Neural cell (in vitro differentiated cells): ENCODE measurements at regions not wholly inside any gene's neighbourhood (a gene's known extent, or its start where the extent isn't known, plus 50 kb on each side); places are given as distances from the start of the nearest gene placed in this dataset.

Experiments
- H2AFZ ChIP-seq: fragments of 200-600, 300-800 bp; sonication (generic), shearing (Covaris generic); 2 replicates; pipeline ENCODE4 v1.6.0; 2014; ENCODE audit warnings: low read depth, mild to moderate bottlenecking, antibody characterized with exemption, low read length, moderate library complexity
- H3F3A ChIP-seq: fragments of 200-600 bp; shearing (Covaris generic); 2 replicates; pipeline ENCODE4 v1.6.1; 2016; ENCODE audit warnings: mild to moderate bottlenecking, moderate library complexity, mixed read lengths, antibody characterized with exemption, low read length; ENCODE audit not compliant: insufficient read depth, poor library complexity, severe bottlenecking
- H3K27ac ChIP-seq: fragments of 200-600, 300-800 bp; sonication (generic), shearing (Covaris generic); 2 replicates; pipeline ENCODE4 v1.5.1; 2014; ENCODE audit warnings: mild to moderate bottlenecking, low read length, moderate library complexity
- H3K27me3 ChIP-seq: fragments of 300-800, 200-600 bp; sonication (generic), shearing (Covaris generic); 2 replicates; pipeline ENCODE4 v1.6.0; 2014; ENCODE audit warnings: mild to moderate bottlenecking, low read depth, low read length, moderate library complexity; ENCODE audit not compliant: insufficient read depth
- H3K36me3 ChIP-seq: fragments of 300-800, 200-600 bp; sonication (generic), shearing (Covaris generic); 2 replicates; pipeline ENCODE4 v1.5.1; 2014; ENCODE audit warnings: mild to moderate bottlenecking, antibody characterized with exemption, low read length, moderate library complexity; ENCODE audit not compliant: insufficient read depth
- H3K4me2 ChIP-seq: fragments of 300-800, 200-600 bp; sonication (generic), shearing (Covaris generic); 2 replicates; pipeline ENCODE4 v1.6.0; 2014; ENCODE audit warnings: mild to moderate bottlenecking, low read length
- H3K4me3 ChIP-seq: fragments of 300-800, 200-600 bp; sonication (generic), shearing (Covaris generic); 2 replicates; pipeline ENCODE4 v1.5.1; 2014; ENCODE audit warnings: mild to moderate bottlenecking, low read length, moderate library complexity
- H3K79me2 ChIP-seq: fragments of 200-600 bp; shearing (Covaris generic); replicated peaks from 2 replicates; pipeline ENCODE4 v1.6.0; 2014; ENCODE audit warnings: mild to moderate bottlenecking, low read length, moderate library complexity; ENCODE audit not compliant: insufficient read depth
- H3K9ac ChIP-seq: fragments of 300-800, 200-600 bp; sonication (generic), shearing (Covaris generic); 2 replicates; pipeline ENCODE4 v1.6.1; 2016; ENCODE audit warnings: mild to moderate bottlenecking, low read length, mixed read lengths
- H3K9me2 ChIP-seq: fragments of 200-600 bp; shearing (Covaris generic); 2 replicates; pipeline ENCODE4 v1.6.1; 2016; ENCODE audit warnings: mild to moderate bottlenecking, low read length, mixed read lengths; ENCODE audit not compliant: insufficient read depth
- H3K9me3 ChIP-seq: fragments of 200-600, 300-800 bp; sonication (generic), shearing (Covaris generic); 2 replicates; pipeline ENCODE4 v1.6.1; 2016; ENCODE audit warnings: mild to moderate bottlenecking, mixed run types, low read length, moderate library complexity, mixed read lengths
- H4K20me1 ChIP-seq: fragments of 200-600 bp; shearing (Covaris generic); 2 replicates; pipeline ENCODE4 v1.6.1; 2016; ENCODE audit warnings: mild to moderate bottlenecking, mixed run types; ENCODE audit not compliant: insufficient read depth
- EP300 ChIP-seq: fragments of 450-650 bp; conservative IDR thresholded peaks from 2 replicates; pipeline ENCODE4 v1.6.1; 2014; ENCODE audit warnings: antibody characterized with exemption, mild to moderate bottlenecking, moderate library complexity; ENCODE audit not compliant: poor library complexity, severe bottlenecking
- EZH2 ChIP-seq: fragments of 200-600, 300-800 bp; shearing (Covaris generic), sonication (generic); IDR thresholded peaks from 2 replicates; pipeline ENCODE4 v1.6.1; 2014; ENCODE audit warnings: antibody characterized with exemption, low read length, borderline replicate concordance, mild to moderate bottlenecking; ENCODE audit not compliant: insufficient read depth, poor library complexity, severe bottlenecking
- MXI1 ChIP-seq: fragments of 450-650 bp; conservative IDR thresholded peaks from 2 replicates; pipeline ENCODE4 v1.6.1; 2014; ENCODE audit warnings: antibody characterized with exemption, mild to moderate bottlenecking; ENCODE audit not compliant: poor library complexity, severe bottlenecking
- POLR2AphosphoS5 ChIP-seq: IDR thresholded peaks from 2 replicates; pipeline ENCODE4 v1.6.1; 2012
- RAD21 ChIP-seq: fragments of 450-650 bp; conservative IDR thresholded peaks from 2 replicates; pipeline ENCODE4 v1.6.1; 2014; ENCODE audit warnings: antibody characterized with exemption, mild to moderate bottlenecking, moderate library complexity
- SMC3 ChIP-seq: fragments of 450-650 bp; conservative IDR thresholded peaks from 2 replicates; pipeline ENCODE4 v1.6.1; 2014; ENCODE audit warnings: antibody characterized with exemption, mild to moderate bottlenecking, moderate library complexity; ENCODE audit not compliant: poor library complexity
- TAF1 ChIP-seq: IDR thresholded peaks from 2 replicates; pipeline ENCODE4 v1.6.1; 2012; ENCODE audit warnings: low read depth
- TF ChIP-seq, protein P1 (sequence below): fragments of 450-650 bp; IDR thresholded peaks from 2 replicates; pipeline ENCODE4 v1.5.1; 2014; ENCODE audit warnings: antibody characterized with exemption, mild to moderate bottlenecking, moderate library complexity; ENCODE audit not compliant: poor library complexity, severe bottlenecking
- TF ChIP-seq, protein P2 (sequence below): IDR thresholded peaks from 2 replicates; pipeline ENCODE4 v1.6.1; 2012; ENCODE audit warnings: borderline replicate concordance

DNA sequence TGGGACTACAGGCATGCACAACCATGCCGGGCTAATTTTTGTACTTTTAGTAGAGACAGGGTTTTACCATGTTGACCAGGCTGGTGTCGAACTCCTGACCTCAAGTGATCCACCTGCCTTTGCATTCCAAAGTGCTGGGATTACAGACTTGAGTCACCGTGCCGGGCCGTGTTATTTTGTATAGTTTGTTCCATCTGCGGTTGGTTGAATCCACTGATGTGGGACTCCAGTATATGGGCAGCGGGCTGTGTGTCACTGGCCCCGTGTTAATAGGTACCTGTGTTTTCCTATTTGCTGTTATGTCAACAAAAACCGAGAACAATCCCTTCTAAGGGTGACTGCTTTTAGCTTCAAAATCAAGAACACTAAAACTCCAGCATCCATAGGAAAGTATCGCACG lies 297.6 kb upstream of the PITRM1 start:
- Histone ChIP-seq H3K4me2 (no peak overlapping the region), H3K9ac (no peak overlapping the region), H2AFZ (no peak overlapping the region), H3K79me2 (no peaks in the 10 kb centered on the region), H4K20me1 (no peaks in the 10 kb centered on the region), H3K27ac (no peak overlapping the region), H3K27me3 (no peaks in the 10 kb centered on the region), H3K9me3 (no peaks in the 10 kb centered on the region), H3F3A (no peaks in the 10 kb centered on the region), H3K9me2 (no peaks in the 10 kb centered on the region), H3K4me3 (no peak overlapping the region), H3K36me3 (no peaks in the 10 kb centered on the region)
- TF ChIP-seq MXI1, result no peak
- TF ChIP-seq, protein P1, sequence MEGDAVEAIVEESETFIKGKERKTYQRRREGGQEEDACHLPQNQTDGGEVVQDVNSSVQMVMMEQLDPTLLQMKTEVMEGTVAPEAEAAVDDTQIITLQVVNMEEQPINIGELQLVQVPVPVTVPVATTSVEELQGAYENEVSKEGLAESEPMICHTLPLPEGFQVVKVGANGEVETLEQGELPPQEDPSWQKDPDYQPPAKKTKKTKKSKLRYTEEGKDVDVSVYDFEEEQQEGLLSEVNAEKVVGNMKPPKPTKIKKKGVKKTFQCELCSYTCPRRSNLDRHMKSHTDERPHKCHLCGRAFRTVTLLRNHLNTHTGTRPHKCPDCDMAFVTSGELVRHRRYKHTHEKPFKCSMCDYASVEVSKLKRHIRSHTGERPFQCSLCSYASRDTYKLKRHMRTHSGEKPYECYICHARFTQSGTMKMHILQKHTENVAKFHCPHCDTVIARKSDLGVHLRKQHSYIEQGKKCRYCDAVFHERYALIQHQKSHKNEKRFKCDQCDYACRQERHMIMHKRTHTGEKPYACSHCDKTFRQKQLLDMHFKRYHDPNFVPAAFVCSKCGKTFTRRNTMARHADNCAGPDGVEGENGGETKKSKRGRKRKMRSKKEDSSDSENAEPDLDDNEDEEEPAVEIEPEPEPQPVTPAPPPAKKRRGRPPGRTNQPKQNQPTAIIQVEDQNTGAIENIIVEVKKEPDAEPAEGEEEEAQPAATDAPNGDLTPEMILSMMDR, result no peak

DNA sequence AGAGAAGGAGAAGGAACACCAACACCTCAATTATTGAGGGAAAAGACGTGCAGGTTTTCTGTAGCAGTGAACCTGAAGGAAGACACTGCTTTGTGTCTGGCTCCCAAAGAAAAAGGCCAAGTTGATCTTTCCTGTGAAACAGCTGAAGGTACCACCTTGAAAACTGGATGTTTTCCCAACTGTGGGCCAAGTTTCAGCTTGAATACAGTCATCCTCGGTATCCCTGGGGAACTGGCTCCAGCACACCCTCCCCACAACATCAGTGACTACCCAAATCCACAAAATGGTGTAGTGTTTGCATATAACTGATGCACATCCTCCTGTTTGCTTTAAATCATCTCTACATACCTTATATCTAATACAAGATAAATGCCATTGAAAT lies 297.0 kb upstream of the PITRM1 start:
- Histone ChIP-seq H3K9ac (no peak overlapping the region), H2AFZ (no peak overlapping the region)

More for the DNA sequence above, 297.0 kb upstream of the PITRM1 start:
- Histone ChIP-seq H3K4me2 (no peak overlapping the region), H3K4me3 (no peak overlapping the region), H3K9me2 (no peaks in the 10 kb centered on the region), H3K79me2 (no peaks in the 10 kb centered on the region), H3K27me3 (no peaks in the 10 kb centered on the region), H3K36me3 (no peaks in the 10 kb centered on the region), H3K27ac (no peak overlapping the region), H4K20me1 (no peaks in the 10 kb centered on the region), H3K9me3 (no peaks in the 10 kb centered on the region), H3F3A (no peaks in the 10 kb centered on the region)
- TF ChIP-seq POLR2AphosphoS5 (no peak), EZH2 (no peak), EP300 (no peak), MXI1 (no peak), TAF1 (no peak), SMC3 (no peak), RAD21 (no peak)
- TF ChIP-seq, protein P1, result no peak
- TF ChIP-seq, protein P2, sequence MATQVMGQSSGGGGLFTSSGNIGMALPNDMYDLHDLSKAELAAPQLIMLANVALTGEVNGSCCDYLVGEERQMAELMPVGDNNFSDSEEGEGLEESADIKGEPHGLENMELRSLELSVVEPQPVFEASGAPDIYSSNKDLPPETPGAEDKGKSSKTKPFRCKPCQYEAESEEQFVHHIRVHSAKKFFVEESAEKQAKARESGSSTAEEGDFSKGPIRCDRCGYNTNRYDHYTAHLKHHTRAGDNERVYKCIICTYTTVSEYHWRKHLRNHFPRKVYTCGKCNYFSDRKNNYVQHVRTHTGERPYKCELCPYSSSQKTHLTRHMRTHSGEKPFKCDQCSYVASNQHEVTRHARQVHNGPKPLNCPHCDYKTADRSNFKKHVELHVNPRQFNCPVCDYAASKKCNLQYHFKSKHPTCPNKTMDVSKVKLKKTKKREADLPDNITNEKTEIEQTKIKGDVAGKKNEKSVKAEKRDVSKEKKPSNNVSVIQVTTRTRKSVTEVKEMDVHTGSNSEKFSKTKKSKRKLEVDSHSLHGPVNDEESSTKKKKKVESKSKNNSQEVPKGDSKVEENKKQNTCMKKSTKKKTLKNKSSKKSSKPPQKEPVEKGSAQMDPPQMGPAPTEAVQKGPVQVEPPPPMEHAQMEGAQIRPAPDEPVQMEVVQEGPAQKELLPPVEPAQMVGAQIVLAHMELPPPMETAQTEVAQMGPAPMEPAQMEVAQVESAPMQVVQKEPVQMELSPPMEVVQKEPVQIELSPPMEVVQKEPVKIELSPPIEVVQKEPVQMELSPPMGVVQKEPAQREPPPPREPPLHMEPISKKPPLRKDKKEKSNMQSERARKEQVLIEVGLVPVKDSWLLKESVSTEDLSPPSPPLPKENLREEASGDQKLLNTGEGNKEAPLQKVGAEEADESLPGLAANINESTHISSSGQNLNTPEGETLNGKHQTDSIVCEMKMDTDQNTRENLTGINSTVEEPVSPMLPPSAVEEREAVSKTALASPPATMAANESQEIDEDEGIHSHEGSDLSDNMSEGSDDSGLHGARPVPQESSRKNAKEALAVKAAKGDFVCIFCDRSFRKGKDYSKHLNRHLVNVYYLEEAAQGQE, result no peak
